GM23338 (cell line): ENCODE measurements at regions not wholly inside any gene's neighbourhood (a gene's known extent, or its start where the extent isn't known, plus 50 kb on each side); places are given as distances from the start of the nearest gene placed in this dataset.

Experiments used
- CREB1 ChIP-seq: fragments of 250-450 bp; sonication (Bioruptor Pico); IDR thresholded peaks from 2 replicates; pipeline ENCODE4 v1.5.0; 2020; ENCODE audit warnings: low read depth, mild to moderate bottlenecking, moderate library complexity
- CTCF ChIP-seq, 2 experiments: fragments of 200-600 bp in 1 of 2; sonication (generic) in 1 of 2; conservative IDR thresholded peaks; 2 replicates each; pipeline versions ENCODE4 v1.5.1 to v1.6.1; 2016 to 2017; ENCODE audit warnings: antibody characterized with exemption in 2 of 2, low read depth in 2 of 2, mild to moderate bottlenecking in 2 of 2, moderate library complexity in 1 of 2
- EZH2 ChIP-seq: fragments of 200-600 bp; sonication (generic); IDR thresholded peaks from one replicate; pipeline ENCODE4 v1.8.0; 2017; ENCODE audit warnings: antibody characterized with exemption, mild to moderate bottlenecking, low read depth; ENCODE audit not compliant: unreplicated experiment
- JUNB ChIP-seq: IDR thresholded peaks from one replicate; pipeline ENCODE4 v1.6.1; 2016; ENCODE audit warnings: antibody characterized with exemption; ENCODE audit not compliant: unreplicated experiment
- NANOG ChIP-seq: IDR thresholded peaks from 2 replicates; pipeline ENCODE4 v1.6.1; 2016; ENCODE audit warnings: antibody characterized with exemption, borderline replicate concordance
- POLR2AphosphoS5 ChIP-seq: IDR thresholded peaks from 2 replicates; pipeline ENCODE4 v1.6.1; 2016; ENCODE audit warnings: antibody characterized with exemption, low read depth
- ZNF331 ChIP-seq: fragments of 250-450 bp; sonication (Bioruptor Pico); IDR thresholded peaks from 2 replicates; pipeline ENCODE4 v1.5.0; 2020; ENCODE audit warnings: low read depth, mild to moderate bottlenecking, moderate library complexity
- TF ChIP-seq, protein P1 (sequence below): fragments of 250-450 bp; sonication (Bioruptor Pico); IDR thresholded peaks from 2 replicates; pipeline ENCODE4 v1.5.0; 2020; ENCODE audit warnings: mild to moderate bottlenecking, moderate library complexity
- TF ChIP-seq, protein P2 (sequence below): IDR thresholded peaks from one replicate; pipeline ENCODE4 v1.6.1; 2018; ENCODE audit warnings: antibody characterized with exemption; ENCODE audit not compliant: unreplicated experiment

GRCh38 chr2:195536906-195537305 is 120.1 kb upstream of the SLC39A10 start (continued):
- TF ChIP-seq, protein P1, sequence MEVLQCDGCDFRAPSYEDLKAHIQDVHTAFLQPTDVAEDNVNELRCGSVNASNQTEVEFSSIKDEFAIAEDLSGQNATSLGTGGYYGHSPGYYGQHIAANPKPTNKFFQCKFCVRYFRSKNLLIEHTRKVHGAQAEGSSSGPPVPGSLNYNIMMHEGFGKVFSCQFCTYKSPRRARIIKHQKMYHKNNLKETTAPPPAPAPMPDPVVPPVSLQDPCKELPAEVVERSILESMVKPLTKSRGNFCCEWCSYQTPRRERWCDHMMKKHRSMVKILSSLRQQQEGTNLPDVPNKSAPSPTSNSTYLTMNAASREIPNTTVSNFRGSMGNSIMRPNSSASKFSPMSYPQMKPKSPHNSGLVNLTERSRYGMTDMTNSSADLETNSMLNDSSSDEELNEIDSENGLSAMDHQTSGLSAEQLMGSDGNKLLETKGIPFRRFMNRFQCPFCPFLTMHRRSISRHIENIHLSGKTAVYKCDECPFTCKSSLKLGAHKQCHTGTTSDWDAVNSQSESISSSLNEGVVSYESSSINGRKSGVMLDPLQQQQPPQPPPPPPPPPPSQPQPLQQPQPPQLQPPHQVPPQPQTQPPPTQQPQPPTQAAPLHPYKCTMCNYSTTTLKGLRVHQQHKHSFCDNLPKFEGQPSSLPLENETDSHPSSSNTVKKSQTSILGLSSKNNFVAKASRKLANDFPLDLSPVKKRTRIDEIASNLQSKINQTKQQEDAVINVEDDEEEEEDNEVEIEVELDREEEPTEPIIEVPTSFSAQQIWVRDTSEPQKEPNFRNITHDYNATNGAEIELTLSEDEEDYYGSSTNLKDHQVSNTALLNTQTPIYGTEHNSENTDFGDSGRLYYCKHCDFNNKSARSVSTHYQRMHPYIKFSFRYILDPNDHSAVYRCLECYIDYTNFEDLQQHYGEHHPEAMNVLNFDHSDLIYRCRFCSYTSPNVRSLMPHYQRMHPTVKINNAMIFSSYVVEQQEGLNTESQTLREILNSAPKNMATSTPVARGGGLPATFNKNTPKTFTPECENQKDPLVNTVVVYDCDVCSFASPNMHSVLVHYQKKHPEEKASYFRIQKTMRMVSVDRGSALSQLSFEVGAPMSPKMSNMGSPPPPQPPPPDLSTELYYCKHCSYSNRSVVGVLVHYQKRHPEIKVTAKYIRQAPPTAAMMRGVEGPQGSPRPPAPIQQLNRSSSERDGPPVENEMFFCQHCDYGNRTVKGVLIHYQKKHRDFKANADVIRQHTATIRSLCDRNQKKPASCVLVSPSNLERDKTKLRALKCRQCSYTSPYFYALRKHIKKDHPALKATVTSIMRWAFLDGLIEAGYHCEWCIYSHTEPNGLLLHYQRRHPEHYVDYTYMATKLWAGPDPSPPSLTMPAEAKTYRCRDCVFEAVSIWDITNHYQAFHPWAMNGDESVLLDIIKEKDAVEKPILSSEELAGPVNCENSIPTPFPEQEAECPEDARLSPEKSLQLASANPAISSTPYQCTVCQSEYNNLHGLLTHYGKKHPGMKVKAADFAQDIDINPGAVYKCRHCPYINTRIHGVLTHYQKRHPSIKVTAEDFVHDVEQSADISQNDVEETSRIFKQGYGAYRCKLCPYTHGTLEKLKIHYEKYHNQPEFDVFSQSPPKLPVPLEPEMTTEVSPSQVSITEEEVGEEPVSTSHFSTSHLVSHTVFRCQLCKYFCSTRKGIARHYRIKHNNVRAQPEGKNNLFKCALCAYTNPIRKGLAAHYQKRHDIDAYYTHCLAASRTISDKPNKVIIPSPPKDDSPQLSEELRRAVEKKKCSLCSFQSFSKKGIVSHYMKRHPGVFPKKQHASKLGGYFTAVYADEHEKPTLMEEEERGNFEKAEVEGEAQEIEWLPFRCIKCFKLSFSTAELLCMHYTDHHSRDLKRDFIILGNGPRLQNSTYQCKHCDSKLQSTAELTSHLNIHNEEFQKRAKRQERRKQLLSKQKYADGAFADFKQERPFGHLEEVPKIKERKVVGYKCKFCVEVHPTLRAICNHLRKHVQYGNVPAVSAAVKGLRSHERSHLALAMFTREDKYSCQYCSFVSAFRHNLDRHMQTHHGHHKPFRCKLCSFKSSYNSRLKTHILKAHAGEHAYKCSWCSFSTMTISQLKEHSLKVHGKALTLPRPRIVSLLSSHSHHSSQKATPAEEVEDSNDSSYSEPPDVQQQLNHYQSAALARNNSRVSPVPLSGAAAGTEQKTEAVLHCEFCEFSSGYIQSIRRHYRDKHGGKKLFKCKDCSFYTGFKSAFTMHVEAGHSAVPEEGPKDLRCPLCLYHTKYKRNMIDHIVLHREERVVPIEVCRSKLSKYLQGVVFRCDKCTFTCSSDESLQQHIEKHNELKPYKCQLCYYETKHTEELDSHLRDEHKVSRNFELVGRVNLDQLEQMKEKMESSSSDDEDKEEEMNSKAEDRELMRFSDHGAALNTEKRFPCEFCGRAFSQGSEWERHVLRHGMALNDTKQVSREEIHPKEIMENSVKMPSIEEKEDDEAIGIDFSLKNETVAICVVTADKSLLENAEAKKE (CRISPR knock-in tag), result no peak
- no peak for TF ChIP-seq CREB1 (CRISPR knock-in tag)
- TF ChIP-seq POLR2AphosphoS5, result no peak
- no peak for TF ChIP-seq JUNB
- no peak for TF ChIP-seq ZNF331
- TF ChIP-seq CTCF (conservative IDR thresholded peaks at IDR 0.05; ENCODE audit: low read depth in 2 of 2), result no peak
- TF ChIP-seq, protein P2, sequence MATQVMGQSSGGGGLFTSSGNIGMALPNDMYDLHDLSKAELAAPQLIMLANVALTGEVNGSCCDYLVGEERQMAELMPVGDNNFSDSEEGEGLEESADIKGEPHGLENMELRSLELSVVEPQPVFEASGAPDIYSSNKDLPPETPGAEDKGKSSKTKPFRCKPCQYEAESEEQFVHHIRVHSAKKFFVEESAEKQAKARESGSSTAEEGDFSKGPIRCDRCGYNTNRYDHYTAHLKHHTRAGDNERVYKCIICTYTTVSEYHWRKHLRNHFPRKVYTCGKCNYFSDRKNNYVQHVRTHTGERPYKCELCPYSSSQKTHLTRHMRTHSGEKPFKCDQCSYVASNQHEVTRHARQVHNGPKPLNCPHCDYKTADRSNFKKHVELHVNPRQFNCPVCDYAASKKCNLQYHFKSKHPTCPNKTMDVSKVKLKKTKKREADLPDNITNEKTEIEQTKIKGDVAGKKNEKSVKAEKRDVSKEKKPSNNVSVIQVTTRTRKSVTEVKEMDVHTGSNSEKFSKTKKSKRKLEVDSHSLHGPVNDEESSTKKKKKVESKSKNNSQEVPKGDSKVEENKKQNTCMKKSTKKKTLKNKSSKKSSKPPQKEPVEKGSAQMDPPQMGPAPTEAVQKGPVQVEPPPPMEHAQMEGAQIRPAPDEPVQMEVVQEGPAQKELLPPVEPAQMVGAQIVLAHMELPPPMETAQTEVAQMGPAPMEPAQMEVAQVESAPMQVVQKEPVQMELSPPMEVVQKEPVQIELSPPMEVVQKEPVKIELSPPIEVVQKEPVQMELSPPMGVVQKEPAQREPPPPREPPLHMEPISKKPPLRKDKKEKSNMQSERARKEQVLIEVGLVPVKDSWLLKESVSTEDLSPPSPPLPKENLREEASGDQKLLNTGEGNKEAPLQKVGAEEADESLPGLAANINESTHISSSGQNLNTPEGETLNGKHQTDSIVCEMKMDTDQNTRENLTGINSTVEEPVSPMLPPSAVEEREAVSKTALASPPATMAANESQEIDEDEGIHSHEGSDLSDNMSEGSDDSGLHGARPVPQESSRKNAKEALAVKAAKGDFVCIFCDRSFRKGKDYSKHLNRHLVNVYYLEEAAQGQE, result no peak
- no peak for TF ChIP-seq EZH2
- no peak for TF ChIP-seq NANOG
